ENCODE measurements at regions not wholly inside any gene's neighbourhood (a gene's known extent, or its start where the extent isn't known, plus 50 kb on each side); places are given as distances from the start of the nearest gene placed in this dataset.

DNA sequence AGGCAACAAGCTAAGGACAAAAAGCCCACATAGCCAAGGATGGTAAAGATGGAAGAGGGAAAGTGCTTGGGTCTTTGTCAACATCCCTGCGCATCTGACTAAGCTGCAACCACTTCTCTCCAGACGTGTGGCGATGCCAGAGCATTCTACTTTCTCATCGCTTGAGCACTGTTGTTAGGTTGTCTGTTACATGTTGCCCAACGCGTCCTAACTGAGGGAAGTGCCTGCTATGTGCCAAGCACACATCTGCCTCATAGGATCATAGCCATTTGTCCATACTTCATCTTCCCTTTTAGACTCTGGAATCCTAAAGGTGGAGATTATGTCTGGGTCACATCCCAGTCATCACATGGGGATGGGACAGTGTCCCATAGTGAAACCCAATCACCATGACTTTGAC, 464.9 kb downstream of the MATN1 start:
- TF ChIP-seq, protein P1, sequence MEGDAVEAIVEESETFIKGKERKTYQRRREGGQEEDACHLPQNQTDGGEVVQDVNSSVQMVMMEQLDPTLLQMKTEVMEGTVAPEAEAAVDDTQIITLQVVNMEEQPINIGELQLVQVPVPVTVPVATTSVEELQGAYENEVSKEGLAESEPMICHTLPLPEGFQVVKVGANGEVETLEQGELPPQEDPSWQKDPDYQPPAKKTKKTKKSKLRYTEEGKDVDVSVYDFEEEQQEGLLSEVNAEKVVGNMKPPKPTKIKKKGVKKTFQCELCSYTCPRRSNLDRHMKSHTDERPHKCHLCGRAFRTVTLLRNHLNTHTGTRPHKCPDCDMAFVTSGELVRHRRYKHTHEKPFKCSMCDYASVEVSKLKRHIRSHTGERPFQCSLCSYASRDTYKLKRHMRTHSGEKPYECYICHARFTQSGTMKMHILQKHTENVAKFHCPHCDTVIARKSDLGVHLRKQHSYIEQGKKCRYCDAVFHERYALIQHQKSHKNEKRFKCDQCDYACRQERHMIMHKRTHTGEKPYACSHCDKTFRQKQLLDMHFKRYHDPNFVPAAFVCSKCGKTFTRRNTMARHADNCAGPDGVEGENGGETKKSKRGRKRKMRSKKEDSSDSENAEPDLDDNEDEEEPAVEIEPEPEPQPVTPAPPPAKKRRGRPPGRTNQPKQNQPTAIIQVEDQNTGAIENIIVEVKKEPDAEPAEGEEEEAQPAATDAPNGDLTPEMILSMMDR (IDR thresholded peaks at IDR 0.05; ENCODE audit: low read depth, low read length, missing input control), result no peak
- TF ChIP-seq RXRA (IDR thresholded peaks at IDR 0.05), result no peak
